HG03457 (cell line): ENCODE measurements at regions not wholly inside any gene's neighbourhood (a gene's known extent, or its start where the extent isn't known, plus 50 kb on each side); places are given as distances from the start of the nearest gene placed in this dataset.
"Not testable (repeated sequence)": the region's sequence is repeated elsewhere in the genome, so short reads cannot be mapped to it uniquely, and the experiment has no call there.

ENCODE experiments used
- ATAC-seq: cut with Tn5 transposase; IDR thresholded peaks from one replicate; pipeline ENCODE4 v1.9.1; 2021; ENCODE audit warnings: moderate number of reproducible peaks; ENCODE audit not compliant: unreplicated experiment

DNA sequence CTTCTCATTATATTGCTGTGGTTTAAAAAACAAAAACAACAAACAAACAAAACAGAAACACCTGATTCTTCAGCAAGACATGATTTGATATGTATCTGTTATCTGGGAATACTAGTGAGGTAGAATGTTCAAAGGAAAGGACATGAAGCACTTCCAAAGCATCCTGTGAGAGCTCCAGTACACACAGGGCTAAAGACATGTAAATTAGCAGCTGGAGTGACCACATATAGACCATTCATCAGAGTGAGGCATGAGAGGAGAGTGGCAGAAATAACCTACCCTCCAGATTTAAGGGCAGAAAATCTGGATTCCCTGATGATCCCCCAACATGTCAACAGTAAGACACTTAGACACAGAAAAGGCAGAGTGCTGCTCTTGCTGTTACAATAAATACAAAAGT, 260.5 kb upstream of the CHRM3 start:
- ATAC-seq = no peak

DNA sequence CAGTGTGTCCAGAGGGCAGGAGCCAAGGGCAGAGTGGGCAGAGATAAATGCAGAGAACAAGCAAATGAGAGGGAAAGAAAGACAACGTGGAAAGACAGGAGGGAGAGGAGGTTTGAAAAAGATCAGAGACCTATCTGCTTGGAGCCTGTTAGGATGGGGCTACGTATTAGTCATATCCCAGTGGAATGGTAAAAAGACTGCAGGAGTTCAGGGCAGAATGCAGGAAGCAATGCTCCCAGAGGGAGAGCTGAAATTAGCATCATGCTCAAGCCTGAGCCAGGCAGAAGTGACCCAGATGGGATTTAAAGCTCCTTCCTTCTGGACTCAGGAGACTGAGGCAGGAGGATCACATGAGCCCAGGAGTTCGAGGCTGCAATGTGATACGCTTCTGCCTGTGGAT, 261.3 kb upstream of the CHRM3 start:
- ATAC-seq = no peak

- no peak for ATAC-seq
These were observed 263.1 kb upstream of the CHRM3 start for GRCh38 chr1:239123260-239123659.

- ATAC-seq = no peak
These were observed 274.1 kb upstream of the CHRM3 start for GRCh38 chr1:239112101-239112935.

DNA sequence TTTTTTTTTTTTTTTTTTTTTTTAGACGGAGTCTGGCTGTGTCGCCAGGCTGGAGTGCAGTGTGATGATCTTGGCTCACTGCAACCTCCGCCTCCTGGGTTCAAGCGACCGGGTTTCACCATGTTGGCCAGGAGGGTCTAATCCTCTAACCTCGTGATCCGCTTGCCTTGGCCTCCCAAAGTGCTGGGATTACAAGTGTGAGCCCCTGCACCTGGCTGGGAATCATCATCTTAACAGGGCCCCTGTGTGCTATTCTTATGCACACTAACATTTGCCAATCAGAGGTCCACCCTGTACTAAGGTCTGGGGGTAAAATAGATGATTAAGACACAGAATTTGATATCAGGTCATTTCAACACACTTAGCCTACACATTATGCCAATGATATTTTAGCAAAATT, 278.7 kb upstream of the CHRM3 start:
- ATAC-seq = no peak

DNA sequence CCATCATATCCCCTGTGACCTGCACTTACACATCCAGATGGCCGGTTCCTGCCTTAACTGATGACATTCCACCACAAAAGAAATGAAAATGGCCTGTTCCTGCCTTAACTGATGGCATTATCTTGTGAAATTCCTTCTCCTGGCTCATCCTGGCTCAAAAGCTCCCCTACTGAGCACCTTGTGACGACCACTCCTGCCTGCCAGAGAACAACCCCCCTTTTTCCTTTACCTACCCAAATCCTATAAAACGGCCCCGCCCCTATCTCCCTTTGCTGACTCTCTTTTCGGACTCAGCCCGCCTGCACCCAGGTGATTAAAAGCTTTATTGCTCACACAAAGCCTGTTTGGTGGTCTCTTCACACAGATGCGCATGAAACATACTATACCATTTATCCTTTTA, 279.7 kb upstream of the CHRM3 start:
- ATAC-seq = not testable (repeated sequence)

- no peak for ATAC-seq
These were observed 287.8 kb upstream of the CHRM3 start for GRCh38 chr1:239098400-239099037.

DNA sequence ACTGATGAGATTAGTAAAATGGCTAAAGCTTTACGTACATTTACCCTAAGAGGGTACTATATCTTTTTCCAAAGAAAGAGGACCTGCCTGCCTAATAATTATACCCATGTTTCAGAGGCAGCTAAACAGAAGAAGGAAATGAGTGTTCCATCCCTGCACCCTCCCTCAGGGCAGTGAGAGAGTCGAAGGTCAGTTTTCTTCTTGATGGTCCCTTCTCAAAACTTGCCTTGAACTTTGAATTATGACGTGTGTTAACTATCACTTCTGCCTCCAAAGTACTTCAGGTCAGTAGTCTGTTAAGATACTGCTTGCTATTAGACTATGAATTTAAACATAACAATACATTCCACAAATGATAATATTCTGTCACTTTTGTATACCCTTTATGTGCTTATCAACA, 294.8 kb upstream of the CHRM3 start:
- no peak for ATAC-seq

DNA sequence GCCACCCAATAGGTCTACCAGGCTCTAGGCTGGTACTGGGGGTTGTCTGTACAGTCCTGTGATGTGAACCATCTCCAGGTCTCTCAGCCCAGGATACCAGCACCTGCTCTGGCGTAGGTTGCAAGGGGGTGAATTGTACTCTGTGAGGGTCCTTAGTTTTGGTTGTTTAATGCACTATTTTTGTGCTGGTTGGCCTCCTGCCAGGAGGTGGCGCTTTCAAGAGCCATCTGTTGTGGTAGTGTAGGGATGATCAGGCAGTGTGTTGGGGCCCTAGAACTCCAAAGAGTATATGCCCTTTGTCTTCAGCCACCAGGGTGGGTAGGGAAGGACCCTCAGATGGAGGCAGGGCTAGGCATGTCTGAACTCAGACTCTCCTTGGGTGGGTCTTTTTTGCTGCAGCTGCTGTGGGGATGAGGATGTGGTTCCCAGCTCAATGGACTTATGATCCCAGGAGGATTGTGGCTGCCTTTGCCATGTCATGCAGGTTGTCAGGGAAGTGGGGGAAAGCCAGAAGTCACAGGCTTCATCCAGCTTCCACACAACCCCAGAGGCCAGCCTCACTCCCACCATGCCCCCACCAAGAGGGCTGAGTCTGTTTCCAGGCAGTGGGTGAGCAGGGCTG, 301.8 kb upstream of the CHRM3 start:
- no peak for ATAC-seq

DNA sequence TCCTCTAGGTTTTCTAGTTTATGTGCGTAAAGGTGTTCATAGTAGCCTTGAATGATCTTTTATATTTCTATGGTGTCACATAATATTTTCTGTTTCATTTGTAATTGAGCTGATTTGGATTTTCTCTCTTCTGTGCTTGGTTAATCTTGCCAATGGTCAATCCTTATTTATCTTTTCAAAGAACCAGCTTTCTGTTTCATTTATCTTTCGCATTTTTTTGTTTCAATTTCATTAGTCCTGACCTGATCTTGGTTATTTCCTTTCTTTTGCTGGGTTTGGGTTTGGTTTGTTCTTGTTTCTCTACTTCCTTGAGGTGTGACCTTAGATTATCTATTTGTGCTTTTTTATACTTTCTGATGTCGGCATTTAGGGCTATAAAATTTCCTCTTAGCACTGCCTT, 304.4 kb upstream of the CHRM3 start:
- not testable (repeated sequence) for ATAC-seq

GRCh38 chr1:239067480-239067879, 318.9 kb upstream of the CHRM3 start:
- no peak for ATAC-seq

GRCh38 chr1:239067058-239067457, 319.3 kb upstream of the CHRM3 start:
- ATAC-seq = no peak

DNA sequence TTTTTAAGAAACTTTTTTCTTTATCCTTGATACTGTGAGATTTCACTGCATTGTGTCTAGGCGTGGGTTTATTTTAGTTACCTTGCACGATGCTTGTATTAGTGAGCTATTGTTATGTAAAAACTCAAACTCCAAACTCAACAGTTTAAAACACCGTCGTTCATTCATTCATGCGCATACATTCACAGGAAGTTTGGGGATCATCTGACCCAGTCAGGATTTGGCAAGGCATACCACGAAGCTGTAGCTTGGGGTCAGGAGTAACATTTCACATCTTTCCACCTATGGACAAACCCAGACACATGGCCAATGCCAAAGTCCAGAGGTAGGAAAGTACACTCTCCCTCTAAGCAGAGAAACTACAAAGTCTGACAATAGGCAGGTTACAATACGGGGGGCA, 324.6 kb upstream of the CHRM3 start:
- ATAC-seq = no peak

GRCh38 chr1:239058190-239058589, 328.2 kb upstream of the CHRM3 start:
- no peak for ATAC-seq

DNA sequence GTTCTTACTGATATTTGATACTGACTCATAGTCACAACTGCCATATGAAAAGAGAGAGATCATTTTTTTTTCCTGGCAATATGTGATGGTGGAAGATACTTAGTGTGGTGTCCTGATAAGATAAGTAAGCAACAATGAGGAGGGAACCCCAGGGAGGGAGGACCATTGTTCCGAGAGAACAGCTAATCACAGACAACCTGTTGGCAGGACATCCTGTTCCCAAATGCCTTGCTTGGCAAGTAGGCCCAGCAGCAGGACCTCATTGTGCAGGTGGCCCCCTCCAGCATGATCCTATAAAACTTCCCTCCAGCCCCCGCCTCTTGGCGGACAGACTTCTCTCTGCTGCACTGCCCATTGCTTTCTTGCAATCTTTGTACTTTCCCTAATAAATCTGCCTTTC, 329.4 kb upstream of the CHRM3 start:
- no peak for ATAC-seq

DNA sequence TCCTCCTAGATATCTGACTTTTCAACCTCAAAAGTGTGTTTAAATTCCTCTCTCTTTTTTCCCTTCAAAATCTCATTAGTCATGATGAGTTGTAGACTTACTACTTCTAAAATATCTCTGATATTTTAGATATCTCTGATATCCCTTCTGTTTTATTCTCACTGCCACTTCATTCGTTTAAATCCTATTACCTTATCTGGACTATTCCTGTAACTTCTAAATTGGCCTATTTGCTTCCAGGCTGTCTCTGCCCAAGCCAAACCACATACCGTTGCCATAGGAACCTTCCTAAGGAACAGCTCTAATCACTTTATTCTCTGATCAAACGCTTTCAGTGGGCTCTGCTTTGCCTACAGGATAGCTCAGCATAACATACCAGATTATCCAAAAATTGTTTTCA, 333.1 kb upstream of the CHRM3 start:
- ATAC-seq = no peak

GRCh38 chr1:239049571-239049970, 336.8 kb upstream of the CHRM3 start:
- no peak for ATAC-seq

- no peak for ATAC-seq
These were observed 341.5 kb upstream of the CHRM3 start for GRCh38 chr1:239044829-239045228.

DNA sequence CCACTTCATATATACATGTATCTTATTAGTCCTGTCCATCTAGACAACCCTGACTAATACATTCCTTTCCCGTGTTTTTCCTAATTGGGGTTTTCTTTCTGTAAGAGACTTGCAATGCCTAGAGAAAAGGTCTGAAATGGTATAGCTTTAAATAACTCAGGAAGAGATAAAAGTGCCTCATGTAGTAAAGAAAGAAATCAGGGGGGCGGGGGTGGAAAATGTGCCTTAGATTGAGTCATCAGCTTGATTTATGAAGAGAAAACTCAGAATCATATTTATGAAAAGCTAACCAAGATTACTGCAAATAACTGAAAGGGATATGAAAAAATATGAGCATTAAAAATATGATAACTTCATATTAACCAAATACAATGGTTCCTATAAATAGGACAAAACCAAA, 345.8 kb upstream of the CHRM3 start:
- ATAC-seq = no peak

DNA sequence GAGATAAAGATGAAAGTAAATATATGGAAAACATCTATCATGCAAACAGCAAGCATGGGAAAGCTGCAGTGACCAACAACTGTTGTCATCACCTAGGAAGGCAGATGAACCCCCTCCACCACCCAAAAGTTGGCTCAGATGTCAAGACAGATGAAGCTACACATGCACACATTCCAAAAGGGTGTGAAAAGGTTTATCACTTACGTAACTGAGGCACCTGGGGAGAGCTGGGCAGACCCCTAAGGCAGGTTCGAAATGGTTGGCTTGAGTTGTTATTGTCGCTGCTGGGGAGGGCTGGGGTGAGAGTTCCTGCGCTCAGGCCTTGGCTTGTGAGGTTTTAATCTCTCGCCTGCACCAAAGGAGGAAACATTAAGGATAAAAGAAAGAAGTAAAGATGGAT, 355.1 kb upstream of the CHRM3 start:
- no peak for ATAC-seq

- no peak for ATAC-seq
These were observed 360.2 kb upstream of the CHRM3 start for GRCh38 chr1:239025997-239026694.

DNA sequence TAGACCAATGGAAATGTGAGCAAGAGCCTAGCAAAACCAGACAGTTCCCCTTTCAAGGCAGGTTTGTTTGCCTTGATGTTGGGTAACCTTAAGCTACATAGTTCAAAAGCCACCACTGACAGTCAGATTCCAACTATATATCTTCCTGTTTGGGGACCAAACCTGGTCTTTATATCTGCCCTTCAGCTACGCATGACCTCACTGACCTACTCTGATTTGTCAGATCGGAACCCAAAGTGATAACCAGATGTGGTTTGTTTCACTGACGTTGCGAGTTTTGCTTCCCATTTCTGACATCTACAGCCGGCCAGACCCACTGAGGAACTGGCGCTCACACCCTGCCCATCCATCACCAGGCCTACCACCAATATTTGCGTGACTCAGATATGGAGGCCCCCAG, 361.1 kb upstream of the CHRM3 start:
- ATAC-seq = no peak
